WTC11 (cell line): ENCODE measurements at regions not wholly inside any gene's neighbourhood (a gene's known extent, or its start where the extent isn't known, plus 50 kb on each side); places are given as distances from the start of the nearest gene placed in this dataset.

Experiments
- ATAC-seq: fragments of 200-7000 bp; cut with Tn5 transposase; 2 replicates; pipeline ENCODE4 v1.10.0; 2021; ENCODE audit warnings: mild to moderate bottlenecking, moderate library complexity
- CTCF ChIA-PET: fragments of 300-600 bp; sonication (Branson Sonifier 250); formaldehyde crosslinking; loops from one replicate; lab custom pipeline; 2021; ENCODE audit warnings: antibody characterized with exemption; lab: Charles Lee
- POLR2A ChIA-PET: fragments of 350-600 bp; sonication (Branson Sonifier 250); formaldehyde crosslinking; loops from one replicate; lab custom pipeline; 2021; ENCODE audit warnings: antibody characterized with exemption; lab: Charles Lee
- DNase-seq: peaks from one replicate; pipeline ENCODE4 v3.0.0; 2021; ENCODE audit warnings: low spot score
- H3K27ac Mint-ChIP-seq: 2 replicates; pipeline ENCODE4 v1.8.0; 2021; ENCODE audit warnings: mixed read lengths
- H3K27me3 Mint-ChIP-seq: 2 replicates; pipeline ENCODE4 v1.8.0; 2021; ENCODE audit warnings: low read depth, mild to moderate bottlenecking, moderate library complexity, mixed read lengths
- H3K36me3 Mint-ChIP-seq: 2 replicates; pipeline ENCODE4 v1.8.0; 2021; ENCODE audit warnings: mixed read lengths
- H3K4me1 Mint-ChIP-seq: 2 replicates; pipeline ENCODE4 v1.8.0; 2022; ENCODE audit warnings: mixed read lengths
- H3K4me3 Mint-ChIP-seq: 2 replicates; pipeline ENCODE4 v1.8.0; 2021; ENCODE audit warnings: mild to moderate bottlenecking, moderate library complexity, mixed read lengths
- H3K9me3 Mint-ChIP-seq: 2 replicates; pipeline ENCODE4 v1.8.0; 2021; ENCODE audit warnings: mixed read lengths
- CDX4 ChIP-seq: fragments of 250-450 bp; sonication (Bioruptor Pico); IDR thresholded peaks from 2 replicates; pipeline ENCODE4 v1.9.0; 2021; ENCODE audit warnings: moderate library complexity, mild to moderate bottlenecking, inconsistent platforms, borderline replicate concordance
- CREB1 ChIP-seq: sonication (generic); formaldehyde crosslinking; IDR thresholded peaks from 2 replicates; pipeline ENCODE4 v1.8.0; 2023; ENCODE audit warnings: mild to moderate bottlenecking, missing genetic modification reagents
- CTCF ChIP-seq: fragments of 200-600 bp; IDR thresholded peaks from 2 replicates; pipeline ENCODE4 v1.8.0; 2022; ENCODE audit warnings: antibody characterized with exemption
- E2F5 ChIP-seq: sonication (generic); formaldehyde crosslinking; IDR thresholded peaks from 2 replicates; pipeline ENCODE4 v1.8.1; 2022; ENCODE audit warnings: mild to moderate bottlenecking, moderate library complexity, missing genetic modification reagents
- EMX1 ChIP-seq: fragments of 250-450 bp; sonication (Bioruptor Pico); IDR thresholded peaks from 2 replicates; pipeline ENCODE4 v1.8.0; 2021; ENCODE audit warnings: mild to moderate bottlenecking
- IRF1 ChIP-seq: sonication (generic); formaldehyde crosslinking; IDR thresholded peaks from 2 replicates; pipeline ENCODE4 v1.8.0; 2023; ENCODE audit warnings: missing genetic modification reagents
- NR1H2 ChIP-seq: sonication (generic); formaldehyde crosslinking; IDR thresholded peaks from 2 replicates; pipeline ENCODE4 v1.9.0; 2021; ENCODE audit warnings: mild to moderate bottlenecking, moderate library complexity, missing genetic modification reagents
- PRDM15 ChIP-seq: sonication (generic); formaldehyde crosslinking; IDR thresholded peaks from 2 replicates; pipeline ENCODE4 v1.8.0; 2022; ENCODE audit warnings: missing genetic modification reagents
- USF2 ChIP-seq: sonication (generic); formaldehyde crosslinking; IDR thresholded peaks from 2 replicates; pipeline ENCODE4 v1.8.1; 2023; ENCODE audit warnings: mild to moderate bottlenecking, missing genetic modification reagents, moderate library complexity
- ZNF121 ChIP-seq: sonication (generic); formaldehyde crosslinking; IDR thresholded peaks from 2 replicates; pipeline ENCODE4 v1.8.0; 2023; ENCODE audit warnings: missing genetic modification reagents
- ZNF317 ChIP-seq: sonication (generic); formaldehyde crosslinking; IDR thresholded peaks from 2 replicates; pipeline ENCODE4 v1.8.1; 2023; ENCODE audit warnings: low read depth, mild to moderate bottlenecking, moderate library complexity, missing genetic modification reagents, borderline replicate concordance
- ZNF416 ChIP-seq: fragments of 250-450 bp; sonication (Bioruptor Pico); IDR thresholded peaks from 2 replicates; pipeline ENCODE4 v1.9.0; 2021; ENCODE audit warnings: mild to moderate bottlenecking, inconsistent platforms
- ZNF425 ChIP-seq: fragments of 250-450 bp; sonication (Bioruptor Pico); conservative IDR thresholded peaks from 2 replicates; pipeline ENCODE4 v1.9.0; 2021; ENCODE audit warnings: mild to moderate bottlenecking

- Mint-ChIP-seq H3K9me3 (no peaks in the 10 kb centered on the region), H3K36me3 (no peaks in the 10 kb centered on the region), H3K27ac (no peak overlapping the region; the same call in 1 of the 2 replicates), H3K4me3 (no peak overlapping the region), H3K27me3 (no peaks in the 10 kb centered on the region), H3K4me1 (peaks cover 4% of the 10 kb centered on the region; the same call in 1 of the 2 replicates)
- POLR2A ChIA-PET, result no interaction called here
- CTCF ChIA-PET, result interaction anchor here (2.0 to 4.1 kb wide), 2 partner anchors 15 to 123 kb away, joined by 6 to 12 read pairs; no protein-coding TSS in a partner anchor
- ATAC-seq (no peak), DNase-seq (no peak)
- TF ChIP-seq CTCF, result no peak
- no peak for TF ChIP-seq ZNF317 (CRISPR knock-in tag)
- TF ChIP-seq USF2 (CRISPR knock-in tag), result no peak
- no peak for TF ChIP-seq ZNF425 (CRISPR knock-in tag)
- no peak for TF ChIP-seq CDX4 (CRISPR knock-in tag)
- TF ChIP-seq NR1H2 (CRISPR knock-in tag), result no peak
- TF ChIP-seq PRDM15 (CRISPR knock-in tag), result no peak
- TF ChIP-seq E2F5, result no peak
- no peak for TF ChIP-seq ZNF121 (CRISPR knock-in tag)
- no peak for TF ChIP-seq EMX1
- no peak for TF ChIP-seq IRF1
- TF ChIP-seq CREB1 (CRISPR knock-in tag), result no peak
- no peak for TF ChIP-seq ZNF416
Observed at GRCh38 chr3:13214847-13215472, 141.7 kb upstream of the IQSEC1 start.
